GM18520 (cell line): ENCODE measurements at regions not wholly inside any gene's neighbourhood (a gene's known extent, or its start where the extent isn't known, plus 50 kb on each side); places are given as distances from the start of the nearest gene placed in this dataset.

ENCODE experiments used
- ATAC-seq: cut with Tn5 transposase; IDR thresholded peaks from one replicate; pipeline ENCODE4 v1.9.1; 2021; ENCODE audit not compliant: unreplicated experiment

DNA sequence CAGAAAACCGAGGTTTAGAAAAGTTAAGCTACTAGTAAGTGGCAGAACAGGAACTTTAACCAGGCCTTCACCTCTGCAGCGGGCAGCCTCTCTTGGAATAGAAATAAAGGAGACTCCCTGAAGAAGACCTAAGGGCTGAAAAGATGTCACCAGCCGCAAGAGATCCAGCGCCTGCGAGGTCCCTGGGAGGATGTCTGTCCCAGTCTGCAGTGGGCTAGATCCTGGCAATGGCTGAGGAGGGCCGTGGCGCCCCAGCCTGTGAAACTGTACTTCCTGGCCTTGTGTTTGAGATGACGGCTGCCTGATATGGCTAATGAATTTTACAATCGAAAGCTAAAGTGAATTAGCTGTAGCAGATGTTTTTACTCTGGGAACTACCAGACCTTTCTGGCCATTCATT, 300.6 kb upstream of the SALL3 start:
- no peak for ATAC-seq

GRCh38 chr18:78679613-78680260, 299.9 kb upstream of the SALL3 start:
- no peak for ATAC-seq

- ATAC-seq = no peak
Observed at GRCh38 chr18:78681396-78681795, 298.2 kb upstream of the SALL3 start.

DNA sequence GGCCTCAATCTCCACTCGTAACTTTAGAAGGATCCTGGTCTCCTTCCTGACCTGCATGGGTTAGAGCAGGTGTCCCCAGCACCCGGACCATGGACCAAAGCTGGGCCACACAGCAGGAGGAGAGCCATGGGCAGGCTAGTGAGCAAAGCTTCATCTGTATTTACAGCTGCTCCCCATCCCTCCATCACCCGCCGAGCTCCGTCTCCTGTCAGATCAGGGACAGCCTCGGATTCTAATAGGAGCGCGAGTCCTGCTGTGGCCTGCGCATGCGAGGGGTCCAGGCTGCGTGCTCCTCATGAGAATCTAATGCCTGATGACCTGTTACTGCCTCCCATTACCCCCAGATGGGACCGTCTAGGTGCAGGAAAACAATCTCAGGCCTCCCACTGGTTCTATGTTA, 297.7 kb upstream of the SALL3 start:
- ATAC-seq = no peak

GRCh38 chr18:78682716-78683115, 296.9 kb upstream of the SALL3 start:
- ATAC-seq = no peak

- ATAC-seq = no peak
Observed at GRCh38 chr18:78683191-78684010, 296.2 kb upstream of the SALL3 start.

DNA sequence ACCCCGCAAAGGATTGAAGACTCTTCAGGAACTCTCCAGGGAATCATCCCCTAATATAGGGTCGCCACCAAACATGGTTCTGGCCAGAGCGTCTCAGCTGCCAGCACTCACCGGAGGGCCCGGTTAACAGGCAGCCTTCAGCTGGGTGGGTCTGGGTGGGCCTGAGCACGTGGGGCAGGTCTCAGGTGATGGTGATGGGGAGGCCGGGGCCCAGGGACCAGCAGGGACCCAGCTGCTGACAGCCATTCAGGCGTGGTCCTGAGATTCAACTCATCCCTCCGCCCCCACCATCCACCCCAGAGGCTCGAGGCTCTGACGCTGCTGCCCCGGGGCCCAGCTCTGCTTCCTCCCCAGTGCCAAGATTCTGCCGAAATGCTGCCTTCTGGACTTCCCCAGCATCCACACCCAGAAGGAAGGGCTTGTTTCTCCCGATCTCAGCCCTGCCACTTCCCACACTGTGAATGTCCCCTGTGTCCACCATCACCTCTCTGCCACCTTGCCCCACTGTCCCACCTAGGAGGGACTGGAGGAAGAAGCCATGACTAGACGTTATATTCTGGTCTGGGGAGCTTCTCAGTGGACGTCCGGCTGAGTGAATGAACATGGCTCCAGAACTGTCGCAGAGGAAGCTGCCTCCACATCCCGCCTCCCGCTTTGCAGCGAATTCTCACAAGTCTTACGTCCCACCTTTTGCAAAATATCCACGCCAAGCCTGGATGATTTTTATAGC, 294.2 kb upstream of the SALL3 start:
- no peak for ATAC-seq

- ATAC-seq = no peak
Observed at GRCh38 chr18:78685980-78686530, 293.6 kb upstream of the SALL3 start.

GRCh38 chr18:78686976-78687685, 292.5 kb upstream of the SALL3 start:
- no peak for ATAC-seq

DNA sequence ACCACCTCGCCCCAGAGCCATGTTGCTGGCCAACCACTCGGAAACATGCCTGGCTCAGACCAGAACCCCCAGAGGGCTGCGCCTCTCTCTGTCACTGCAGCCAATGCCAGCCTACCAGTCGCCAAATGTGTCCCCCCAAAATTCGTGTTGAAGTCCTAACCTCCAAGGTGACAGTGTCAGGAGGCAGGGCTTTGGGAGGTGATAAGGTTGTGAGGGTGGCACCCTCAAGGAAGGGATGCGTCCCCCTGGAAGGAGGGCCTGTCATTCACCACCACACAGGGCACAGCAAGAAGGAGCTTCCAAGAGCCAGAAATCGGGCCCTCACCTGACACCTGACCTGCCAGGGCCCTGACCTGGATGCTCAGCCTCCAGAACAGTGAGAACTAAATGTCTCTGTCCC, 291.9 kb upstream of the SALL3 start:
- no peak for ATAC-seq

GRCh38 chr18:78688249-78688648, 291.4 kb upstream of the SALL3 start:
- no peak for ATAC-seq

- no peak for ATAC-seq
Observed at GRCh38 chr18:78688916-78689315, 290.7 kb upstream of the SALL3 start.

DNA sequence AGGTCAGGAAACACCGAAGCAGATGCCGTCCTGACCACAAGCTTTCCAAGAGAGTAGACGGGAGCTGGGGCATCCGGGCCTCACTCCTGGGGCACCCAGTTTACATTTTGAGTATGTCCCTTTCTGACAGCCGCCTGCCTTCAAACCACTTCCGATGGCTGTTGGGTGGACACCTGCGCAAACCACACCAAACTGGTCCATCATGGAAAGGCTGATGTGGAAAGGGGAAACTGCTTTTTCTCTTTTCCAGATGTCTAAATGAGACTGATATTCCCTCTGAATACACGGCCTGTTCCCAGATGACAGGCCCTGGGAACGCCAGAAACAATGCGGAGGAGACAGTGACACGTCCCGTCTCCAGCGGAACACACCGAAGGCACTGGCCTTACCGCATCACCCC, 290.0 kb upstream of the SALL3 start:
- ATAC-seq = no peak

DNA sequence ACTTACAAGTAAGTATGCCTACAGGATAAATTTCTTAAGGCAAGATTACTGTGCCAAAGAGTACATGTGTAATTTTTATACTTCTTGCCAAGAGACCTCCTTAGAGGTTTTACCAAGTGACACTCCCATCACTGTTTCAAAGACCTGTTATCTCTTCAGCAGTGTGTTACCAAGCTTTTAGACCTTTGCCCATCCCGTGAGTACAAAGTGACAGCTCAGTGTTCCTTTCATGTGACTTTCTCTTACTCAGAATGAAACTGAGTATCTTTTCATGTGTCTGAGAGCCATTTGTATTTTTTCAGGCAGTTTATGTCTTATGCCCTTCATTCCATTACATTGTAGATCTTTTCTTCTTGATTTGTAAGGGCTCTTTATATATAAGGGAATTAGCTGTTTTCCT, 287.5 kb upstream of the SALL3 start:
- ATAC-seq = no peak

- ATAC-seq = no peak
Observed at GRCh38 chr18:78693429-78693828, 286.2 kb upstream of the SALL3 start.

- ATAC-seq = no peak
Observed at GRCh38 chr18:78696698-78697435, 282.8 kb upstream of the SALL3 start.

DNA sequence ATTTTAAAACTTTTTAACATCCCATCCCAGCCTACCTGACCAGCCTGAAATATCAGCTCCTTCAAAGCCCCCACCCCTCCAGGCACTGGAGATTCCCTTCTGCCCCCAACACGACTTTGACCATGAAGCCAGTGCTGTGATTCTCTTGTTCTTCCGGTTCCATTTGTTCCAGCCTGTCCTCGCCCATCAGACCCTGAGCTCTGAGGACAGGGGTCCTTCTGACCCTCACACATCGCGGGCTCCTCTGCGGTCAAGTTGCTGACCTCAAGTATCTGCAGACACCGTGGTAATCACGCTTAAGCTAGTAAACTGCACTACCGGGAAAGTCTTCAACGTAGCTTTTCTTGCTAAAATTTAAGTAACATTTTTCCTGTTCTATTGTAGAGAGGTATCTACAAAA, 282.2 kb upstream of the SALL3 start:
- ATAC-seq = no peak

DNA sequence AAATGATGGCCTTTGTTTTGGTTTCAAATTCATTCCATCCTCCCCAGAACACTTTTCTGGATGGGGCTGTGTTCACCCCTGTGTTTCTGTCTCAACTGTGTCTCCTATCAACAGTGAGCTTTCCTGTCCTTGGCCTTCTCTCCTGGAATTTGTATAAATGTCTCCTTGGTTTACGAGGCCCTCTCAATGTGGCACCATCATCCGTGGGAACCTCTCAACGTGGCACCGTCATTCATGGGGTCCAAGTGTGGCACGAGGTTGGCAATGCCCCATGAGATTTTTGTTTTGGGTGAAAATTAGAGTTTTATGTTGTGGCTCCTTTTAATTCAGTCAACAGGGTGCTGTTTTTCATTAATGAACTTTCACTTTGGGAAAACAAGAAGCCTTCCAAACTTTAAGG, 280.7 kb upstream of the SALL3 start:
- no peak for ATAC-seq

- no peak for ATAC-seq
Observed at GRCh38 chr18:78699499-78699898, 280.1 kb upstream of the SALL3 start.

- ATAC-seq = no peak
Observed at GRCh38 chr18:78701771-78702396, 277.7 kb upstream of the SALL3 start.
